ENCODE measurements at regions not wholly inside any gene's neighbourhood (a gene's known extent, or its start where the extent isn't known, plus 50 kb on each side); places are given as distances from the start of the nearest gene placed in this dataset.
A peak's percentile ranks its signal among the peaks of the same experiment; 100 is the strongest.

DNA sequence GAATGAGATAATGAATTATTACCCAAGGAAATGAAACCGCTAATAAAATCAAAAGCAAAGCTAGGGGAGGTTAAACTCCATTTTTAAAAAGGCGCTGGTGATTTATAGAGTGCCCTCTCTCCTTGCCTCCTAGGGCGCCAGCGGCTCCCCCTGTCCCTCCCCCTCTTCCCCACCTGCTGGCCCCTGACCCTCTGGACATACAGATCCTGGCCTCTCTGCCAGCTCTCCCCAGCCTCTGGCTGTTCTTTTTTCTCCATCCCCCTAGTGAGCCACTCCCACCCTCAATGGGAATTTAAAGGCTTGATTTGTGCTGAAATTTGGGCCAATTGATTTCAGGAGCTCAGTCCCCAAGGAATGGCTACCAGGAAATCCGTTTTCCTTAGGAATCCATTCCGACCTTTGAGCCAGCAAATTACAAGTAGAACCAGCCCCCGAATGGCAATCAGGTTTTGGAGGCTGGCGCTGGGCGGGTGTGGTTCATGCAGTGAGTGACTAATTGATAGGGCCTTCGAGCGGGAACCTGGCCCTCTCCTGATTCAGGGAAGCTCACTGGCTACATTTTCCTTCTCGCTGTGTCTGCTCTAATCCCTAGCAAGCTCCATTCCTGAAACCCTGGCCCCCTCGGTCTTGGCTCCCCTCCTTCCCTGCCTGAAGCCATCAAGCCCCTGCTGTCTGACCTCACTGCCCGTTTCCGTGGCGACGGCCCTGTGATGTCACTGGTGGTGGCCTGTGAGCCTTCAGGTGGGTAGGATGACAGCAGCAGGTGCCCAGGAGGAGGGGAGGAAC is 141.9 kb upstream of the SDK2 start:
- peak overlapping the region; percentile 97 for H3K27ac Mint-ChIP-seq
- peak overlapping the region; percentile 71 for H3K4me3 Mint-ChIP-seq
- no peaks in the 10 kb centered on the region for H3K79me2 ChIP-seq (ENCODE audit: low read depth)
- H3K9ac ChIP-seq, result no peak overlapping the region
- H3K36me3 ChIP-seq, result no peaks in the 10 kb centered on the region
- H3K4me2 ChIP-seq, result peak overlapping the region; percentile 61
- peaks cover 57% of the 10 kb centered on the region for H3K4me1 Mint-ChIP-seq
- H3K27me3 ChIP-seq, result no peaks in the 10 kb centered on the region
- peaks cover 48% of the 10 kb centered on the region for H3F3A ChIP-seq (ENCODE audit: low read depth)
- peak overlapping the region; percentile 36 for H2AFZ ChIP-seq (replicated peaks)
- peaks cover 11% of the 10 kb centered on the region for H3K27me3 Mint-ChIP-seq (ENCODE audit: insufficient read depth, low read depth)
- peaks cover 4% of the 10 kb centered on the region for H3K36me3 Mint-ChIP-seq
- TF ChIP-seq EZH2 (IDR thresholded peaks at IDR 0.05) (no peak), EZH2phosphoT487 (IDR thresholded peaks at IDR 0.05) (no peak)
- TF ChIP-seq, protein P1, sequence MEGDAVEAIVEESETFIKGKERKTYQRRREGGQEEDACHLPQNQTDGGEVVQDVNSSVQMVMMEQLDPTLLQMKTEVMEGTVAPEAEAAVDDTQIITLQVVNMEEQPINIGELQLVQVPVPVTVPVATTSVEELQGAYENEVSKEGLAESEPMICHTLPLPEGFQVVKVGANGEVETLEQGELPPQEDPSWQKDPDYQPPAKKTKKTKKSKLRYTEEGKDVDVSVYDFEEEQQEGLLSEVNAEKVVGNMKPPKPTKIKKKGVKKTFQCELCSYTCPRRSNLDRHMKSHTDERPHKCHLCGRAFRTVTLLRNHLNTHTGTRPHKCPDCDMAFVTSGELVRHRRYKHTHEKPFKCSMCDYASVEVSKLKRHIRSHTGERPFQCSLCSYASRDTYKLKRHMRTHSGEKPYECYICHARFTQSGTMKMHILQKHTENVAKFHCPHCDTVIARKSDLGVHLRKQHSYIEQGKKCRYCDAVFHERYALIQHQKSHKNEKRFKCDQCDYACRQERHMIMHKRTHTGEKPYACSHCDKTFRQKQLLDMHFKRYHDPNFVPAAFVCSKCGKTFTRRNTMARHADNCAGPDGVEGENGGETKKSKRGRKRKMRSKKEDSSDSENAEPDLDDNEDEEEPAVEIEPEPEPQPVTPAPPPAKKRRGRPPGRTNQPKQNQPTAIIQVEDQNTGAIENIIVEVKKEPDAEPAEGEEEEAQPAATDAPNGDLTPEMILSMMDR (IDR thresholded peaks at IDR 0.05), result no peak
- H3K4me1 ChIP-seq, result peaks cover 64% of the 10 kb centered on the region
- DNase-seq (ENCODE audit: low spot score), result peak; percentile 89
- peak overlapping the region; percentile 86 for H3K27ac ChIP-seq
- no peaks in the 10 kb centered on the region for H3K9me3 ChIP-seq (ENCODE audit: low read depth)
- H3K4me3 ChIP-seq, result peak overlapping the region; percentile 22
- H3K9me3 Mint-ChIP-seq, result peaks cover 5% of the 10 kb centered on the region
- no peaks in the 10 kb centered on the region for H4K20me1 ChIP-seq (ENCODE audit: low read depth)

DNA sequence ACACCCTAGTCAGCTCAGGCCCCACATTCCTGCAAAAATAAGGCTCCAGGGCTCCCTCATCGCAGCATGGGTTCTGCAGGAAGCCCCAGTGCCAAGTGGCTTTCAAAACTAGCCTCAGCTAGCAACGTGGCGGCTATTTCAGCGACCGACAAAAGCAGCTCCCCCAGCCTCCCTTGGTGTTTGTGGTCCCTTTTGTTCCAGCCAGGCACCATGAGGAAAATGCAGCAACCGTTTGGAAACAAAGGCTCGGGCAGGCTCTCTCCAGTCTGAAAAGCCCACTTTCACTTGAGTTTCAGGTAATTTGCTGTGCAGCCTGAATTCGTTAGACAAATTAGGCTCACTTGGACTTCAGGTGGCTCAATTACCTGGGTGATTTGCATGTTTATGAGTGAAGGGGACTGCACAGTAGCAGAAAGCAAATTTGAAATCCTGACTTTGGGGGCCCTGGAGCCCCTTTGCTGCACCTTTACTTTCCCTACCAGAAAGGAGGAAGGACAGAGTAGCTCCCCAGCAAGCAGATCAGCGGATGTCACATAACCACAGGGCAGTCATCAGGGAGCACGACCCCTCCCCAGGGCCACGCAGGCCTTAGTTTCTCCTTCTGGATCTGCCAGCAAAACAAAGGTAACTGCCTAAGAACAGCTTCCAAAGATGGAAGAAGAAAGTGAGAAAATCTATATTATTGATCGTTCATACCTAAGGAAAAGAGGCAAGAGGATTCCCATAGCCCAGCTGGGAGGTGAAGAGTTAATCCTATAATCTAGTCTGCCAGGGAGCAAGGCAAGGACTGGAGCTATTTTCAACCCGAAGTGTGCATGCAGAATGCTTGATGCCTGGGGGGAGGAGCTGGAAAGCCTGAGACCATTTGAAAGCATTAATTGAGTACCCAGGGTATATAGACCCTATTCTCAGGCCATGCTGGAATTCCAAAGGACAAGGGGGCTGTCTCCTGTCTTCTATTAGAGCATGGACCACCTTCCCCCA is 143.1 kb upstream of the SDK2 start:
- H3K27ac ChIP-seq, result peak overlapping the region; percentile 86
- H3K9ac ChIP-seq, result no peak overlapping the region
- peak overlapping the region; percentile 61 for H3K4me2 ChIP-seq
- peaks cover 62% of the 10 kb centered on the region for H3K4me1 ChIP-seq
- H3K27me3 ChIP-seq, result no peaks in the 10 kb centered on the region
- H4K20me1 ChIP-seq (ENCODE audit: low read depth), result no peaks in the 10 kb centered on the region
- no peaks in the 10 kb centered on the region for H3K79me2 ChIP-seq (ENCODE audit: low read depth)
- Mint-ChIP-seq H3K4me1 (peaks cover 57% of the 10 kb centered on the region), H3K9me3 (peaks cover 5% of the 10 kb centered on the region), H3K4me3 (peak overlapping the region; percentile 50), H3K27me3 (ENCODE audit: insufficient read depth, low read depth) (peaks cover 11% of the 10 kb centered on the region), H3K36me3 (peaks cover 4% of the 10 kb centered on the region), H3K27ac (peak overlapping the region; percentile 46)
- H3K9me3 ChIP-seq (ENCODE audit: low read depth), result no peaks in the 10 kb centered on the region
- peaks cover 48% of the 10 kb centered on the region for H3F3A ChIP-seq (ENCODE audit: low read depth)
- H2AFZ ChIP-seq (replicated peaks), result peak overlapping the region; percentile 35
- peak overlapping the region; percentile 1 for H3K4me3 ChIP-seq
- TF ChIP-seq, protein P1 (IDR thresholded peaks at IDR 0.05), result no peak
- TF ChIP-seq EZH2 (IDR thresholded peaks at IDR 0.05) (no peak), EZH2phosphoT487 (IDR thresholded peaks at IDR 0.05) (no peak)
- DNase-seq (ENCODE audit: low spot score), result peak; percentile 87
- no peaks in the 10 kb centered on the region for H3K36me3 ChIP-seq

DNA sequence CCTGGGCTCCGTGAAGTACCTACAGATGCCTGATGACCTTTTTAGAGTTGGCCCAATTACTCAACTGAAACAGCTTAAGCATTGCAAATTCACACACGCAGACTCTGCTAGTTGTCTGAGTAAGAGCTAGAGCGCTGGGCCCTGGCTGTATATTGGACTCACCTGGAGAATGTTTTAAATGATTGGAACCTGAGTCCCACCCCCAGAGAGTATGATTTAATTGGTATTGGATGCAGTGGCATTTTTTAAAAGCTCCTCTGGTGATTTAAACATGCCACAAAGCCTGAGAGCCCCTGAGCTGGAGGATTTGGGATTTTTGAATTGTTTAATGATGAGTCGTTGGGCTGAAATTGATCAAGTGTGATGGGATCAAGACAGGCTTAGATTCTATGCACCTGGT is 143.9 kb upstream of the SDK2 start:
- Mint-ChIP-seq H3K9me3 (peaks cover 5% of the 10 kb centered on the region), H3K27ac (peak overlapping the region; percentile 47)

More for the DNA sequence above, 143.9 kb upstream of the SDK2 start:
- H4K20me1 ChIP-seq (ENCODE audit: low read depth), result no peaks in the 10 kb centered on the region
- no peaks in the 10 kb centered on the region for H3K36me3 ChIP-seq
- no peak overlapping the region for H2AFZ ChIP-seq (replicated peaks)
- H3F3A ChIP-seq (ENCODE audit: low read depth), result peaks cover 48% of the 10 kb centered on the region
- TF ChIP-seq EZH2phosphoT487 (IDR thresholded peaks at IDR 0.05), result no peak
- no peak for TF ChIP-seq EZH2 (IDR thresholded peaks at IDR 0.05)
- TF ChIP-seq, protein P1 (IDR thresholded peaks at IDR 0.05), result no peak
- H3K27me3 ChIP-seq, result no peaks in the 10 kb centered on the region
- H3K4me3 ChIP-seq, result no peak overlapping the region
- peaks cover 54% of the 10 kb centered on the region for H3K4me1 Mint-ChIP-seq
- no peak for DNase-seq (ENCODE audit: low spot score)
- H3K4me1 ChIP-seq, result peaks cover 62% of the 10 kb centered on the region
- H3K4me2 ChIP-seq, result peak overlapping the region; percentile 61
- peaks cover 4% of the 10 kb centered on the region for H3K36me3 Mint-ChIP-seq
- no peaks in the 10 kb centered on the region for H3K79me2 ChIP-seq (ENCODE audit: low read depth)
- H3K9me3 ChIP-seq (ENCODE audit: low read depth), result no peaks in the 10 kb centered on the region
- H3K27ac ChIP-seq, result peak overlapping the region; percentile 86
- H3K27me3 Mint-ChIP-seq (ENCODE audit: insufficient read depth, low read depth), result peaks cover 8% of the 10 kb centered on the region
- H3K9ac ChIP-seq, result no peak overlapping the region
- H3K4me3 Mint-ChIP-seq, result peak overlapping the region; percentile 12

Data from neural progenitor cell (in vitro differentiated cells).